ENCODE measurements at regions not wholly inside any gene's neighbourhood (a gene's known extent, or its start where the extent isn't known, plus 50 kb on each side); places are given as distances from the start of the nearest gene placed in this dataset.

DNA sequence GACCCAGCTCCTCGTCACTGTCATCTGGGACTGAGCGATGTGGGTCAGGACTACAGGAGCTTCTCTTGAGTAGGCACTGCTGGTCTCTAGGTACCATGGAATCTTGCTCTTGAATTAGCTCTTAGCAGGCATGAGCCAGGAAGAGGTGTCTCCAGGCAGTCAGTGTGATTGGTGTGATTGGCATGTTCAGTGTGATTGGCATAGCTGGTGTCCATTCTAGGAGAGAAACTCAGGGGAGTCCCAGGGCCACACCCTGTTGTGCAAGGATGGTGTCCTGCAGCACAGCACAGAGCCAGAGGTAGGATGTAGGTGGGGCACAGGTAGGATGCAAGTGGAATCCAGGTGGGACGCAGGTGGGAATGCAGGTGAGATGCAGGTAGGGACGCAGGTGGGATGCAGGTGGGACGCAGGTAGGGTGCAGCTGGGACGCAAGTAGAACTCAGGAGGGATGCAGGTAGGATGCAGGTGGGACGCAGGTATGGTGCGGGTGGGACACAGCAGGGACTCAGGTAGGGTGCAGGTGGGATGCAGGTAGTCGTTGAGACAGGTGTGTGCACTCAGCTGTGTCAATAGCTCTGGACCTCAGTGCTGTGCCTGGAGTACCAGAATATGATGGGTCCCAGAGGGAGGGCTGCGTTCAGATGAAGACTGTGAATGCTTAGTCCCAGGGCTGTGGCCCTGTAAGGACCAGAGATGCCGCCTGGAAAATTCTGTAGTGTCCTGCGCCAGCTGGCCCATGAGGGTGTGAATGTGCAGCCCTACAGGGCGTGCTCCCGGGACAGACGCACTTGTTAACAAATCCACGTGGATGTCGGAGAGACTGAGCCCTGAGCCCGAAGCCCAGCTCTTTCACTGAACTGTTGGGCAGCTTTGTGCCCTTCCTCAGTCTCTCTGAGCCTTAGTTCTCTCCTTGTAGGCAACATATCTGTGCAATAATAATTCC lies 248.2 kb upstream of the PITRM1 start:
- no peak overlapping the region for H3K27ac ChIP-seq (ENCODE audit: insufficient read depth, low read depth, low read length)
- ChIA-PET CTCF (interaction anchor here (1.0 to 2.4 kb wide), 3 partner anchors 15 to 35 kb away, joined by 3 to 6 read pairs (median 4); no protein-coding TSS in a partner anchor), POLR2A (no interaction called here)
- peaks cover 20% of the 10 kb centered on the region for H3K4me1 ChIP-seq (ENCODE audit: control insufficient read depth, extremely low read depth, insufficient read depth, low read length)
- DNase-seq (ENCODE audit: low read depth, low spot score) (no peak), FAIRE-seq (no peak)
- no peaks in the 10 kb centered on the region for H3K79me2 ChIP-seq (ENCODE audit: control insufficient read depth, insufficient read depth, low read length)
- H3K9me1 ChIP-seq (replicated peaks; ENCODE audit: control insufficient read depth, extremely low read depth, insufficient read depth, low read length) = no peaks in the 10 kb centered on the region
- no TSS peak for BruUV-seq (replicated peaks)
- no peak overlapping the region for H3K9ac ChIP-seq (replicated peaks; ENCODE audit: extremely low read depth, insufficient read depth, low read length)
- H3K36me3 ChIP-seq (ENCODE audit: control insufficient read depth in 2 of 2, extremely low read depth in 1 of 2, insufficient read depth in 2 of 2, low read length in 2 of 2) = no peaks in the 10 kb centered on the region
- H2AFZ ChIP-seq (ENCODE audit: low read depth, low read length) = no peak overlapping the region
- intact Hi-C loops (cut with micrococcal nuclease) (no loop called here), dilution Hi-C loops (cut with MboI; ENCODE audit: extremely low pct_ligation_motif_present, low sequenced_read_pairs) (no loop called here)
- peaks cover 0 to 2% of the 10 kb centered on the region in 2 experiments for H3K27me3 ChIP-seq (ENCODE audit: control insufficient read depth in 2 of 2, insufficient read depth in 2 of 2, low read length in 2 of 2)
- H3K9me3 ChIP-seq (replicated peaks; ENCODE audit: control insufficient read depth, insufficient read depth, low read length) = no peaks in the 10 kb centered on the region
- H3K4me3 ChIP-seq (replicated peaks in 1 of 3; ENCODE audit: insufficient read depth in 1 of 3, low read depth in 1 of 3, low read length in 3 of 3) = no peak overlapping the region
- no peak overlapping the region for H3K4me2 ChIP-seq (ENCODE audit: insufficient read depth, low read length)
- no peaks in the 10 kb centered on the region for H4K20me1 ChIP-seq (replicated peaks; ENCODE audit: control insufficient read depth, extremely low read depth, insufficient read depth, low read length)
- no peak for TF ChIP-seq POLR2A (IDR thresholded peaks at IDR 0.05; ENCODE audit: low read depth, low read length)
- TF ChIP-seq POLR2AphosphoS5 (IDR thresholded peaks at IDR 0.05; ENCODE audit: insufficient read depth, low read depth, low read length) = no peak

DNA sequence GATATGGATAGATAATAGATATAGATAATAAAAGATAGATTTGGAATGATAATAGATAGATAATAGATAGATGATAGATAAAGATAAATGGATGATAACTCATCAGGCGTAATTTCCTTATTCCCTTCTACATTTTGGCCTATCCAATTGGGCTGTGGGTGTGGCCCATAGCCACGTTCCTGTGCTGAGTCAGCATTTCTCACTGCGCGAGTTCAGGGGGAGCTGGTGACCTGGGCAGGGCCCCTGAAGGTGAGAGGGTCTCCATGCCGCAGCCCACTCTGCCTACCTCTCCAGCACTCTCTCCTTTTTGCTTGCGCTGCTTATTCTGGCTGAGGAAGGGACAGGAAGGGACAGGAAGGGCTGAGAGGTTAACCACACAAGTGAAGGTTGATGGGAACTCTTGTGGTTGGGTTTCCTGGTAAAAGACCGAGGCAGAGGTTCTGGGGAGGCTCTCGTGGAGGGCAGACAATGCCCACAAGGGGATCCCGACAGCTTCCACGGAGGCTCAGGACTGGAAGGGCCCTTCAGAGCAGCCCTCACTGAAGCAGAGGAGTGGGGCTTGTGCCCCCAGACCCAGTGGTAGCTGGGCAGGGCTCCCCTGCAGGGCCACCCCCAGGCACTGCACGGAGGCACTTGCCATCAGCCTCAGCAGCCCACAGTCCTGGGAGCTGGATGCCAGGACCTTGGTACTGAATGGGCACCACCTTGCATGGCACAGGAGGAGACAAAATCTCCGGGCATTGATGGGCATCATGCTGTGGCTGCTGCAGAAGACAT lies 247.3 kb upstream of the PITRM1 start:
- Histone ChIP-seq H3K27ac (ENCODE audit: insufficient read depth, low read depth, low read length) (no peak overlapping the region), H3K9me1 (replicated peaks; ENCODE audit: control insufficient read depth, extremely low read depth, insufficient read depth, low read length) (no peaks in the 10 kb centered on the region), H3K4me3 (replicated peaks in 1 of 3; ENCODE audit: insufficient read depth in 1 of 3, low read depth in 1 of 3, low read length in 3 of 3) (no peak overlapping the region), H3K27me3 (ENCODE audit: control insufficient read depth in 2 of 2, insufficient read depth in 2 of 2, low read length in 2 of 2) (peaks cover 0 to 2% of the 10 kb centered on the region in 2 experiments), H3K79me2 (ENCODE audit: control insufficient read depth, insufficient read depth, low read length) (no peaks in the 10 kb centered on the region), H3K4me1 (ENCODE audit: control insufficient read depth, extremely low read depth, insufficient read depth, low read length) (peaks cover 12% of the 10 kb centered on the region), H3K9me3 (replicated peaks; ENCODE audit: control insufficient read depth, insufficient read depth, low read length) (no peaks in the 10 kb centered on the region), H2AFZ (ENCODE audit: low read depth, low read length) (no peak overlapping the region), H3K36me3 (ENCODE audit: control insufficient read depth in 2 of 2, extremely low read depth in 1 of 2, insufficient read depth in 2 of 2, low read length in 2 of 2) (no peaks in the 10 kb centered on the region), H4K20me1 (replicated peaks; ENCODE audit: control insufficient read depth, extremely low read depth, insufficient read depth, low read length) (no peaks in the 10 kb centered on the region), H3K9ac (replicated peaks; ENCODE audit: extremely low read depth, insufficient read depth, low read length) (no peak overlapping the region), H3K4me2 (ENCODE audit: insufficient read depth, low read length) (no peak overlapping the region)
- BruUV-seq (replicated peaks) = no TSS peak
- TF ChIP-seq, protein P1, sequence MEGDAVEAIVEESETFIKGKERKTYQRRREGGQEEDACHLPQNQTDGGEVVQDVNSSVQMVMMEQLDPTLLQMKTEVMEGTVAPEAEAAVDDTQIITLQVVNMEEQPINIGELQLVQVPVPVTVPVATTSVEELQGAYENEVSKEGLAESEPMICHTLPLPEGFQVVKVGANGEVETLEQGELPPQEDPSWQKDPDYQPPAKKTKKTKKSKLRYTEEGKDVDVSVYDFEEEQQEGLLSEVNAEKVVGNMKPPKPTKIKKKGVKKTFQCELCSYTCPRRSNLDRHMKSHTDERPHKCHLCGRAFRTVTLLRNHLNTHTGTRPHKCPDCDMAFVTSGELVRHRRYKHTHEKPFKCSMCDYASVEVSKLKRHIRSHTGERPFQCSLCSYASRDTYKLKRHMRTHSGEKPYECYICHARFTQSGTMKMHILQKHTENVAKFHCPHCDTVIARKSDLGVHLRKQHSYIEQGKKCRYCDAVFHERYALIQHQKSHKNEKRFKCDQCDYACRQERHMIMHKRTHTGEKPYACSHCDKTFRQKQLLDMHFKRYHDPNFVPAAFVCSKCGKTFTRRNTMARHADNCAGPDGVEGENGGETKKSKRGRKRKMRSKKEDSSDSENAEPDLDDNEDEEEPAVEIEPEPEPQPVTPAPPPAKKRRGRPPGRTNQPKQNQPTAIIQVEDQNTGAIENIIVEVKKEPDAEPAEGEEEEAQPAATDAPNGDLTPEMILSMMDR (IDR thresholded peaks at IDR 0.05; ENCODE audit: extremely low read depth in 1 of 2, insufficient read depth in 1 of 2, low read depth in 1 of 2, low read length in 2 of 2) = no peak
- no peak for TF ChIP-seq JUN (IDR thresholded peaks at IDR 0.05; ENCODE audit: borderline replicate concordance, insufficient read depth, insufficient read length, low read depth)
- TF ChIP-seq, protein P2, sequence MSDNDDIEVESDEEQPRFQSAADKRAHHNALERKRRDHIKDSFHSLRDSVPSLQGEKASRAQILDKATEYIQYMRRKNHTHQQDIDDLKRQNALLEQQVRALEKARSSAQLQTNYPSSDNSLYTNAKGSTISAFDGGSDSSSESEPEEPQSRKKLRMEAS (IDR thresholded peaks at IDR 0.05; ENCODE audit: insufficient read depth, insufficient read length) = no peak
- no peak for TF ChIP-seq POLR2A (IDR thresholded peaks at IDR 0.05; ENCODE audit: low read depth, low read length)
- no peak for TF ChIP-seq MYC (IDR thresholded peaks at IDR 0.05; ENCODE audit: low read depth, low read length)
- no peak for TF ChIP-seq POLR2AphosphoS5 (IDR thresholded peaks at IDR 0.05; ENCODE audit: insufficient read depth, low read depth, low read length)
- no peak for TF ChIP-seq EZH2 (IDR thresholded peaks at IDR 0.05; ENCODE audit: borderline replicate concordance, low read depth, low read length, severe bottlenecking)
- no peak for TF ChIP-seq FOS (IDR thresholded peaks at IDR 0.05; ENCODE audit: borderline replicate concordance, insufficient read depth, low read length)
- TF ChIP-seq GATA2 (IDR thresholded peaks at IDR 0.05; ENCODE audit: insufficient read depth, insufficient read length, low read depth, low read length) = no peak
- intact Hi-C loops (cut with micrococcal nuclease) = no loop called here
- no peak for FAIRE-seq
- dilution Hi-C loops (cut with MboI; ENCODE audit: extremely low pct_ligation_motif_present, low sequenced_read_pairs) = no loop called here
- ChIA-PET POLR2A (no interaction called here), CTCF (interaction anchor here (2.4 kb wide), 1 partner anchor 16 kb away, joined by 6 read pairs; no protein-coding TSS in a partner anchor)
- no peak for DNase-seq (ENCODE audit: low read depth, low spot score)
